ENCODE measurements at regions not wholly inside any gene's neighbourhood (a gene's known extent, or its start where the extent isn't known, plus 50 kb on each side); places are given as distances from the start of the nearest gene placed in this dataset.

GRCh38 chr1:238119060-238119459 is 228.3 kb upstream of the ZP4 start (continued):
- TF ChIP-seq, protein P1, sequence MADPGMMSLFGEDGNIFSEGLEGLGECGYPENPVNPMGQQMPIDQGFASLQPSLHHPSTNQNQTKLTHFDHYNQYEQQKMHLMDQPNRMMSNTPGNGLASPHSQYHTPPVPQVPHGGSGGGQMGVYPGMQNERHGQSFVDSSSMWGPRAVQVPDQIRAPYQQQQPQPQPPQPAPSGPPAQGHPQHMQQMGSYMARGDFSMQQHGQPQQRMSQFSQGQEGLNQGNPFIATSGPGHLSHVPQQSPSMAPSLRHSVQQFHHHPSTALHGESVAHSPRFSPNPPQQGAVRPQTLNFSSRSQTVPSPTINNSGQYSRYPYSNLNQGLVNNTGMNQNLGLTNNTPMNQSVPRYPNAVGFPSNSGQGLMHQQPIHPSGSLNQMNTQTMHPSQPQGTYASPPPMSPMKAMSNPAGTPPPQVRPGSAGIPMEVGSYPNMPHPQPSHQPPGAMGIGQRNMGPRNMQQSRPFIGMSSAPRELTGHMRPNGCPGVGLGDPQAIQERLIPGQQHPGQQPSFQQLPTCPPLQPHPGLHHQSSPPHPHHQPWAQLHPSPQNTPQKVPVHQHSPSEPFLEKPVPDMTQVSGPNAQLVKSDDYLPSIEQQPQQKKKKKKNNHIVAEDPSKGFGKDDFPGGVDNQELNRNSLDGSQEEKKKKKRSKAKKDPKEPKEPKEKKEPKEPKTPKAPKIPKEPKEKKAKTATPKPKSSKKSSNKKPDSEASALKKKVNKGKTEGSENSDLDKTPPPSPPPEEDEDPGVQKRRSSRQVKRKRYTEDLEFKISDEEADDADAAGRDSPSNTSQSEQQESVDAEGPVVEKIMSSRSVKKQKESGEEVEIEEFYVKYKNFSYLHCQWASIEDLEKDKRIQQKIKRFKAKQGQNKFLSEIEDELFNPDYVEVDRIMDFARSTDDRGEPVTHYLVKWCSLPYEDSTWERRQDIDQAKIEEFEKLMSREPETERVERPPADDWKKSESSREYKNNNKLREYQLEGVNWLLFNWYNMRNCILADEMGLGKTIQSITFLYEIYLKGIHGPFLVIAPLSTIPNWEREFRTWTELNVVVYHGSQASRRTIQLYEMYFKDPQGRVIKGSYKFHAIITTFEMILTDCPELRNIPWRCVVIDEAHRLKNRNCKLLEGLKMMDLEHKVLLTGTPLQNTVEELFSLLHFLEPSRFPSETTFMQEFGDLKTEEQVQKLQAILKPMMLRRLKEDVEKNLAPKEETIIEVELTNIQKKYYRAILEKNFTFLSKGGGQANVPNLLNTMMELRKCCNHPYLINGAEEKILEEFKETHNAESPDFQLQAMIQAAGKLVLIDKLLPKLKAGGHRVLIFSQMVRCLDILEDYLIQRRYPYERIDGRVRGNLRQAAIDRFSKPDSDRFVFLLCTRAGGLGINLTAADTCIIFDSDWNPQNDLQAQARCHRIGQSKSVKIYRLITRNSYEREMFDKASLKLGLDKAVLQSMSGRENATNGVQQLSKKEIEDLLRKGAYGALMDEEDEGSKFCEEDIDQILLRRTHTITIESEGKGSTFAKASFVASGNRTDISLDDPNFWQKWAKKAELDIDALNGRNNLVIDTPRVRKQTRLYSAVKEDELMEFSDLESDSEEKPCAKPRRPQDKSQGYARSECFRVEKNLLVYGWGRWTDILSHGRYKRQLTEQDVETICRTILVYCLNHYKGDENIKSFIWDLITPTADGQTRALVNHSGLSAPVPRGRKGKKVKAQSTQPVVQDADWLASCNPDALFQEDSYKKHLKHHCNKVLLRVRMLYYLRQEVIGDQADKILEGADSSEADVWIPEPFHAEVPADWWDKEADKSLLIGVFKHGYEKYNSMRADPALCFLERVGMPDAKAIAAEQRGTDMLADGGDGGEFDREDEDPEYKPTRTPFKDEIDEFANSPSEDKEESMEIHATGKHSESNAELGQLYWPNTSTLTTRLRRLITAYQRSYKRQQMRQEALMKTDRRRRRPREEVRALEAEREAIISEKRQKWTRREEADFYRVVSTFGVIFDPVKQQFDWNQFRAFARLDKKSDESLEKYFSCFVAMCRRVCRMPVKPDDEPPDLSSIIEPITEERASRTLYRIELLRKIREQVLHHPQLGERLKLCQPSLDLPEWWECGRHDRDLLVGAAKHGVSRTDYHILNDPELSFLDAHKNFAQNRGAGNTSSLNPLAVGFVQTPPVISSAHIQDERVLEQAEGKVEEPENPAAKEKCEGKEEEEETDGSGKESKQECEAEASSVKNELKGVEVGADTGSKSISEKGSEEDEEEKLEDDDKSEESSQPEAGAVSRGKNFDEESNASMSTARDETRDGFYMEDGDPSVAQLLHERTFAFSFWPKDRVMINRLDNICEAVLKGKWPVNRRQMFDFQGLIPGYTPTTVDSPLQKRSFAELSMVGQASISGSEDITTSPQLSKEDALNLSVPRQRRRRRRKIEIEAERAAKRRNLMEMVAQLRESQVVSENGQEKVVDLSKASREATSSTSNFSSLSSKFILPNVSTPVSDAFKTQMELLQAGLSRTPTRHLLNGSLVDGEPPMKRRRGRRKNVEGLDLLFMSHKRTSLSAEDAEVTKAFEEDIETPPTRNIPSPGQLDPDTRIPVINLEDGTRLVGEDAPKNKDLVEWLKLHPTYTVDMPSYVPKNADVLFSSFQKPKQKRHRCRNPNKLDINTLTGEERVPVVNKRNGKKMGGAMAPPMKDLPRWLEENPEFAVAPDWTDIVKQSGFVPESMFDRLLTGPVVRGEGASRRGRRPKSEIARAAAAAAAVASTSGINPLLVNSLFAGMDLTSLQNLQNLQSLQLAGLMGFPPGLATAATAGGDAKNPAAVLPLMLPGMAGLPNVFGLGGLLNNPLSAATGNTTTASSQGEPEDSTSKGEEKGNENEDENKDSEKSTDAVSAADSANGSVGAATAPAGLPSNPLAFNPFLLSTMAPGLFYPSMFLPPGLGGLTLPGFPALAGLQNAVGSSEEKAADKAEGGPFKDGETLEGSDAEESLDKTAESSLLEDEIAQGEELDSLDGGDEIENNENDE (IDR thresholded peaks at IDR 0.05; ENCODE audit: low read depth, low read length): no peak
- TF ChIP-seq, protein P2, sequence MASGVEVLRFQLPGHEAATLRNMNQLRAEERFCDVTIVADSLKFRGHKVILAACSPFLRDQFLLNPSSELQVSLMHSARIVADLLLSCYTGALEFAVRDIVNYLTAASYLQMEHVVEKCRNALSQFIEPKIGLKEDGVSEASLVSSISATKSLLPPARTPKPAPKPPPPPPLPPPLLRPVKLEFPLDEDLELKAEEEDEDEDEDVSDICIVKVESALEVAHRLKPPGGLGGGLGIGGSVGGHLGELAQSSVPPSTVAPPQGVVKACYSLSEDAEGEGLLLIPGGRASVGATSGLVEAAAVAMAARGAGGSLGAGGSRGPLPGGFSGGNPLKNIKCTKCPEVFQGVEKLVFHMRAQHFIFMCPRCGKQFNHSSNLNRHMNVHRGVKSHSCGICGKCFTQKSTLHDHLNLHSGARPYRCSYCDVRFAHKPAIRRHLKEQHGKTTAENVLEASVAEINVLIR (CRISPR knock-in tag; IDR thresholded peaks at IDR 0.05): no peak
- no peak for TF ChIP-seq CREM (IDR thresholded peaks at IDR 0.05; ENCODE audit: low read depth)

Data from K562 (cell line).